ENCODE measurements at regions not wholly inside any gene's neighbourhood (a gene's known extent, or its start where the extent isn't known, plus 50 kb on each side); places are given as distances from the start of the nearest gene placed in this dataset.

DNA sequence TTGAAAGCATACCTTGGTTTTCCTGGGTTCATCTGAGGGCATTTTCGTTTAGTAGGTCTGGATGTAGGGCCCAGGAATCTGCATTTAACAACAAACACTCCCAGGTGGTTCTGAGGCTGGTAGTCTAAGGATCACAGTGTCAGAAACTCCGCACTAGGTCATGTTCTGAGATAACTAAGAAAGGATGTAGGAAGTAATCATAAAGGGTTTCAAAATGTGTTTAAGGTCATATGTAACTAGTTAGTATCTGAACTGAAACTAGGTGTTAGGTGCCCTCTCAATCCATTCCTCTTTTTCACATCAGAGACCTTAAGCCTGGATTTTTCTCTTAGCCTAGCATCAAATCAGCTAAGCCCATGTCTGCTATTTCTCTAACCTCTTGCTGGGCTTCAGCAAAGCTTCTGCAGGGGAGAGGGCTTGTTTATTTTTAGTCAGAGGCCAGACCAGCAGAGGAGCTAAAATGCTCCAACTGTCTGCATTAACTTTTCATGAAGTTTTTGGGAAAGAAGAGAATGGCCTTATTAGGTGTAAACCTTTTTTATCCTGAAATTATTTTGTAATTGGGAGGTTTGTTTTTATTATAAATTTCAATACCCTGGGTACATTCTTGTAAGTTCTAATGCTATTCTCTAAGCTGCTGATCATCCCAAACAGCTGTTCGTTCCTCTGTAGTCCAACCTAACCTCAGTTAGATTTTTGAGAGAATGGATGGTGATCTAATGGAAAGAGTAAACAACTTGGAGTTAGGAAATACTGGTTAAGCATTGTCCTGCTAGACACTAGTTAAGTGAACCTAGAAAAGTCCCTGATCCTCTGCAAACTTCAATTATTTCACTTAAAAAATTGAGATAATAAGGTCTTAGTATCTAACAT, 262.8 kb upstream of the RFC3 start:
- intact Hi-C loops (cut with DNase I): no loop called here
- no peak overlapping the region for H3K4me3 ChIP-seq
- no peaks in the 10 kb centered on the region for H3K27me3 ChIP-seq
- WGBS: 63% methylated on average over 3 of the region's 3 CpGs
- H3K27ac ChIP-seq (replicated peaks in 1 of 4): peak overlapping the region in 1 of 4 donors; percentile 35
- H3K36me3 ChIP-seq: no peaks in the 10 kb centered on the region
- peaks cover 6 to 26% (median 16%) of the 10 kb centered on the region in 4 donors for H3K4me1 ChIP-seq
- H3K9me3 ChIP-seq: no peaks in the 10 kb centered on the region
- DNase-seq (ENCODE audit: extremely low spot score): no peak
- TF ChIP-seq, protein P1, sequence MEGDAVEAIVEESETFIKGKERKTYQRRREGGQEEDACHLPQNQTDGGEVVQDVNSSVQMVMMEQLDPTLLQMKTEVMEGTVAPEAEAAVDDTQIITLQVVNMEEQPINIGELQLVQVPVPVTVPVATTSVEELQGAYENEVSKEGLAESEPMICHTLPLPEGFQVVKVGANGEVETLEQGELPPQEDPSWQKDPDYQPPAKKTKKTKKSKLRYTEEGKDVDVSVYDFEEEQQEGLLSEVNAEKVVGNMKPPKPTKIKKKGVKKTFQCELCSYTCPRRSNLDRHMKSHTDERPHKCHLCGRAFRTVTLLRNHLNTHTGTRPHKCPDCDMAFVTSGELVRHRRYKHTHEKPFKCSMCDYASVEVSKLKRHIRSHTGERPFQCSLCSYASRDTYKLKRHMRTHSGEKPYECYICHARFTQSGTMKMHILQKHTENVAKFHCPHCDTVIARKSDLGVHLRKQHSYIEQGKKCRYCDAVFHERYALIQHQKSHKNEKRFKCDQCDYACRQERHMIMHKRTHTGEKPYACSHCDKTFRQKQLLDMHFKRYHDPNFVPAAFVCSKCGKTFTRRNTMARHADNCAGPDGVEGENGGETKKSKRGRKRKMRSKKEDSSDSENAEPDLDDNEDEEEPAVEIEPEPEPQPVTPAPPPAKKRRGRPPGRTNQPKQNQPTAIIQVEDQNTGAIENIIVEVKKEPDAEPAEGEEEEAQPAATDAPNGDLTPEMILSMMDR (IDR thresholded peaks at IDR 0.05): no peak
- TF ChIP-seq EP300 (IDR thresholded peaks at IDR 0.05) (no peak), POLR2AphosphoS5 (IDR thresholded peaks at IDR 0.05) (no peak), POLR2A (IDR thresholded peaks at IDR 0.05; ENCODE audit: low read depth) (no peak)

DNA sequence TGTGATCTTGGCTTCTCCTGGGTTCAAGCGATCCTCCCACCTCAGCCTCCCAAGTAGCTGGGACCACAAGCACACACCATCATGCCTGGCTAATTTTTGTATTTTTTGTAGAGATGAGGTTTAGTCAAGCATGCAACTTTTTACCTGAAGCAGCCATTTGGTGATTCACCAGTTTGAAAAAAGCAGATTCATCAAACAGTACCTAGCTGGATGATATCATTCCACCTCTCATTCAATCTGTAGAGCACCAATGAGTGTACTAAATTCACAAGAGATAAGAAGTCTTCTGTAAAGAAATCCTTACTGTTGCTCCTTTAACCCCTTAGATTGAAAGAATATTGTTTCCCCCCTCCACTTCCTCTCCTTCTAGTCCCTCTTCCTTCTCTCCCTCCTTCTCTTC, 261.1 kb upstream of the RFC3 start:
- WGBS: 100% methylated on average over 1 of the region's 1 CpG
- H3K27ac ChIP-seq (replicated peaks in 1 of 4): no peak overlapping the region
- TF ChIP-seq, protein P1 (IDR thresholded peaks at IDR 0.05): no peak
- TF ChIP-seq POLR2A (IDR thresholded peaks at IDR 0.05; ENCODE audit: low read depth) (no peak), POLR2AphosphoS5 (IDR thresholded peaks at IDR 0.05) (no peak), EP300 (IDR thresholded peaks at IDR 0.05) (no peak)
- H3K36me3 ChIP-seq: no peaks in the 10 kb centered on the region
- peaks cover 6 to 42% (median 32%) of the 10 kb centered on the region in 4 donors for H3K4me1 ChIP-seq
- no peak overlapping the region for H3K4me3 ChIP-seq
- no peaks in the 10 kb centered on the region for H3K27me3 ChIP-seq
- DNase-seq (ENCODE audit: extremely low spot score): no peak
- intact Hi-C loops (cut with DNase I): no loop called here
- no peaks in the 10 kb centered on the region for H3K9me3 ChIP-seq

DNA sequence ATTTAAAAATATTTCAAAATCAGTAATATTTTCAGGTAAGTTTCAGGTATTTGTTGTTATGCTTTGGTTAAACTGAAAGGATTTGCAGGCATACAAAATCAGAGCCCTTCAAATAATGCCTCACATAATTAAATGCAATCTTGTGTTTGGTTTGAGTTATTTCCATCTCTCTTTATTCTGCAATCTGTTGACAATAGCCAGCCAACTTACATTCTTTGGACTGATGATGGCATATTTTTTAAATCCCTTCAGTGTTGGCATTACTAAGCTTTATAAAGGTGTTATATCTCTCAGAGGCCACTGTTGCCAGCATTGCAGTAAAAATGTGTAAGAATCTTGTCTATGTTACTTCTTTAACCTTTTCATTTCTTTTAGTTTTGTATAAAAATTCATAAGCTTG, 257.2 kb upstream of the RFC3 start:
- no peaks in the 10 kb centered on the region for H3K9me3 ChIP-seq
- intact Hi-C loops (cut with DNase I): no loop called here
- H3K27ac ChIP-seq (replicated peaks in 1 of 4): peak overlapping the region; percentile 6 to 40 (median 18)
- H3K4me1 ChIP-seq: peaks cover 3 to 40% (median 31%) of the 10 kb centered on the region in 4 donors
- H3K27me3 ChIP-seq: no peaks in the 10 kb centered on the region
- no peak overlapping the region for H3K4me3 ChIP-seq
- no peak for DNase-seq (ENCODE audit: extremely low spot score)
- H3K36me3 ChIP-seq: no peaks in the 10 kb centered on the region
- TF ChIP-seq EP300 (IDR thresholded peaks at IDR 0.05) (no peak), POLR2A (IDR thresholded peaks at IDR 0.05; ENCODE audit: low read depth) (no peak), POLR2AphosphoS5 (IDR thresholded peaks at IDR 0.05) (no peak)
- TF ChIP-seq, protein P1 (IDR thresholded peaks at IDR 0.05): no peak

DNA sequence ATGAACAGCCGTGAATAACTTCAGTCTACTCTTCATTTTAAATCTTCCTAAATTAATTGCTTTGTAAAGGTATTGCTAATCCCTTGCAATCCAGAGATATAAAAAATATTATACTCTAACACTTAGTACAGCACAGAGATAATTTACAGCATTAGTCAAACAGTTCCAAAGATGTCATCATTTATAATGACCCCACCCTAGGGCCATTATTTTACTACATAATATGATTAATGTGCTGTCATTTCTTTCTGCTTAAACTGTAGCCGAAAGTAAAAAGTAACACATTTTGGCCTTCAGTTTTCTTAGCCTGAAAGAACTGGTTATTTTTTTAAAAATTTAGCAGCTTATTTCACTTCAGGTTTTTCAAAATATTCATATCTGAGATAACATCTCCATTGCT, 256.3 kb upstream of the RFC3 start:
- Histone ChIP-seq H3K4me1 (peaks cover 3 to 41% (median 35%) of the 10 kb centered on the region in 4 donors), H3K27ac (replicated peaks in 1 of 4) (peak overlapping the region in 3 of 4 donors; percentile 17 to 21 (median 20)), H3K36me3 (no peaks in the 10 kb centered on the region), H3K9me3 (no peaks in the 10 kb centered on the region), H3K4me3 (no peak overlapping the region), H3K27me3 (no peaks in the 10 kb centered on the region)
- whole genome bisulfite sequencing: 30% methylated on average over 2 of the region's 2 CpGs
- intact Hi-C loops (cut with DNase I): no loop called here
- no peak for DNase-seq (ENCODE audit: extremely low spot score)
- TF ChIP-seq, protein P1 (IDR thresholded peaks at IDR 0.05): no peak
- TF ChIP-seq POLR2A (IDR thresholded peaks at IDR 0.05; ENCODE audit: low read depth) (no peak), EP300 (IDR thresholded peaks at IDR 0.05) (no peak), POLR2AphosphoS5 (IDR thresholded peaks at IDR 0.05) (no peak)

Measured in esophagus muscularis mucosa (tissue), 4 donors.